SK-N-SH treated with all-trans-retinoic acid at 6 μM for 48 hours (cell line): ENCODE measurements at regions not wholly inside any gene's neighbourhood (a gene's known extent, or its start where the extent isn't known, plus 50 kb on each side); places are given as distances from the start of the nearest gene placed in this dataset.

ENCODE experiments used
- ATAC-seq: fragments of 200-7000 bp; cut with Tn5 transposase; 3 replicates; pipeline ENCODE4 v1.9.1; 2020; ENCODE audit warnings: mild to moderate bottlenecking, moderate library complexity
- ARNTL ChIP-seq: fragments of 450-650 bp; formaldehyde crosslinking; IDR thresholded peaks from 2 replicates; pipeline ENCODE4 v1.5.0; 2020; ENCODE audit warnings: low read depth, mild to moderate bottlenecking, moderate library complexity, borderline replicate concordance
- CSDC2 ChIP-seq: fragments of 250-450 bp; sonication (Bioruptor Pico); IDR thresholded peaks from 2 replicates; pipeline ENCODE4 v1.5.0; 2020; ENCODE audit warnings: mild to moderate bottlenecking, moderate library complexity
- ESRRG ChIP-seq: fragments of 250-450 bp; sonication (Bioruptor Pico); IDR thresholded peaks from 2 replicates; pipeline ENCODE4 v1.6.1; 2021; ENCODE audit warnings: mild to moderate bottlenecking
- ISL1 ChIP-seq: fragments of 250-450 bp; sonication (Bioruptor Pico); IDR thresholded peaks from 2 replicates; pipeline ENCODE4 v2.1.2; 2022; ENCODE audit warnings: mild to moderate bottlenecking, moderate library complexity
- PPARA ChIP-seq: fragments of 250-450 bp; sonication (Bioruptor Pico); IDR thresholded peaks from 2 replicates; pipeline ENCODE4 v1.5.0; 2020; ENCODE audit warnings: mild to moderate bottlenecking, borderline replicate concordance
- RARB ChIP-seq: fragments of 250-450 bp; sonication (Bioruptor Pico); IDR thresholded peaks from 2 replicates; pipeline ENCODE4 v1.8.0; 2021; ENCODE audit warnings: mild to moderate bottlenecking, moderate library complexity
- SNAI2 ChIP-seq: fragments of 250-450 bp; sonication (Bioruptor Pico); IDR thresholded peaks from 2 replicates; pipeline ENCODE4 v1.5.0; 2020; ENCODE audit warnings: mild to moderate bottlenecking, moderate library complexity
- TCF4 ChIP-seq: fragments of 250-450 bp; sonication (Bioruptor Pico); IDR thresholded peaks from 2 replicates; pipeline ENCODE4 v1.8.0; 2021; ENCODE audit warnings: mild to moderate bottlenecking, moderate library complexity, borderline replicate concordance
- ZC3H10 ChIP-seq: fragments of 250-450 bp; sonication (Bioruptor Pico); IDR thresholded peaks from 2 replicates; pipeline ENCODE4 v1.5.1; 2021; ENCODE audit warnings: mild to moderate bottlenecking, moderate library complexity
- ZFP3 ChIP-seq: fragments of 250-450 bp; sonication (Bioruptor Pico); IDR thresholded peaks from 2 replicates; pipeline ENCODE4 v1.5.0; 2020; ENCODE audit warnings: mild to moderate bottlenecking, moderate library complexity
- ZFP30 ChIP-seq: fragments of 450-650 bp; formaldehyde crosslinking; IDR thresholded peaks from 2 replicates; pipeline ENCODE4 v1.5.0; 2022; ENCODE audit warnings: mild to moderate bottlenecking, moderate library complexity
- ZNF565 ChIP-seq: fragments of 450-650 bp; formaldehyde crosslinking; conservative IDR thresholded peaks from 2 replicates; pipeline ENCODE4 v1.5.0; 2020; ENCODE audit warnings: low read depth, mild to moderate bottlenecking, moderate library complexity
- ZNF70 ChIP-seq: fragments of 450-650 bp; formaldehyde crosslinking; IDR thresholded peaks from 2 replicates; pipeline ENCODE4 v1.5.0; 2020; ENCODE audit warnings: mild to moderate bottlenecking, moderate library complexity
- TF ChIP-seq, protein P1 (sequence below): fragments of 250-450 bp; sonication (Bioruptor Pico); IDR thresholded peaks from 2 replicates; pipeline ENCODE4 v1.5.1; 2021; ENCODE audit warnings: mild to moderate bottlenecking, moderate library complexity
- TF ChIP-seq, protein P2 (sequence below): fragments of 250-450 bp; sonication (Bioruptor Pico); IDR thresholded peaks from 2 replicates; pipeline ENCODE4 v1.5.0; 2020; ENCODE audit warnings: mild to moderate bottlenecking, moderate library complexity
- TF ChIP-seq, protein P3 (sequence below): fragments of 250-450 bp; sonication (Bioruptor Pico); IDR thresholded peaks from 2 replicates; pipeline ENCODE4 v1.8.0; 2020; ENCODE audit warnings: mild to moderate bottlenecking, moderate library complexity, borderline replicate concordance
- TF ChIP-seq, protein P4 (sequence below): fragments of 250-450 bp; sonication (Bioruptor Pico); IDR thresholded peaks from 2 replicates; pipeline ENCODE4 v1.8.0; 2021; ENCODE audit warnings: low read depth, mild to moderate bottlenecking, moderate library complexity, borderline replicate concordance

DNA sequence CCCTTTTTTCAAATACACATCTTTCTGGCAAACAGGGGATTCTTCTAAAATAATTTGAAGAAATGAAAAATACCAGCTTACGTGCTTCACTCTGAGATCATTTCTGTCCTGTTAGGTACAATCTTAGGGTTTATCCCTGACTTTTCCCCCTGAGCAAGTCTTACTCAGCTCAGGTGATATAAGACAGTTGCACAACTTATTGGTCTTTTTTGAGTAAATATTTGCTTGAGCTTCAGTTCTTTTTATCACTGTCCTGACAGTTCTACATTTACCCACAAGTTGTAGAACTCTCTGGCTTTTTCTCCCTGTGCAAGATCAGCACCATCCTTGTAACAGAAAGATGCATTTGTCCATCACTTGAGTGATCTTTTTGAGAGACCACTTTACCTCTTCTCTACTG is 84.9 kb downstream of the MID1IP1 start:
- TF ChIP-seq ZNF70 (CRISPR knock-in tag) (no peak), ARNTL (CRISPR knock-in tag) (no peak), PPARA (no peak), ZFP30 (no peak), TCF4 (CRISPR knock-in tag) (no peak), RARB (CRISPR knock-in tag) (no peak), ISL1 (CRISPR knock-in tag) (no peak), ZC3H10 (CRISPR knock-in tag) (no peak)
- TF ChIP-seq, protein P1, sequence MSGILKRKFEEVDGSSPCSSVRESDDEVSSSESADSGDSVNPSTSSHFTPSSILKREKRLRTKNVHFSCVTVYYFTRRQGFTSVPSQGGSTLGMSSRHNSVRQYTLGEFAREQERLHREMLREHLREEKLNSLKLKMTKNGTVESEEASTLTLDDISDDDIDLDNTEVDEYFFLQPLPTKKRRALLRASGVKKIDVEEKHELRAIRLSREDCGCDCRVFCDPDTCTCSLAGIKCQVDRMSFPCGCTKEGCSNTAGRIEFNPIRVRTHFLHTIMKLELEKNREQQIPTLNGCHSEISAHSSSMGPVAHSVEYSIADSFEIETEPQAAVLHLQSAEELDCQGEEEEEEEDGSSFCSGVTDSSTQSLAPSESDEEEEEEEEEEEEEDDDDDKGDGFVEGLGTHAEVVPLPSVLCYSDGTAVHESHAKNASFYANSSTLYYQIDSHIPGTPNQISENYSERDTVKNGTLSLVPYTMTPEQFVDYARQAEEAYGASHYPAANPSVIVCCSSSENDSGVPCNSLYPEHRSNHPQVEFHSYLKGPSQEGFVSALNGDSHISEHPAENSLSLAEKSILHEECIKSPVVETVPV (CRISPR knock-in tag): no peak
- TF ChIP-seq, protein P2, sequence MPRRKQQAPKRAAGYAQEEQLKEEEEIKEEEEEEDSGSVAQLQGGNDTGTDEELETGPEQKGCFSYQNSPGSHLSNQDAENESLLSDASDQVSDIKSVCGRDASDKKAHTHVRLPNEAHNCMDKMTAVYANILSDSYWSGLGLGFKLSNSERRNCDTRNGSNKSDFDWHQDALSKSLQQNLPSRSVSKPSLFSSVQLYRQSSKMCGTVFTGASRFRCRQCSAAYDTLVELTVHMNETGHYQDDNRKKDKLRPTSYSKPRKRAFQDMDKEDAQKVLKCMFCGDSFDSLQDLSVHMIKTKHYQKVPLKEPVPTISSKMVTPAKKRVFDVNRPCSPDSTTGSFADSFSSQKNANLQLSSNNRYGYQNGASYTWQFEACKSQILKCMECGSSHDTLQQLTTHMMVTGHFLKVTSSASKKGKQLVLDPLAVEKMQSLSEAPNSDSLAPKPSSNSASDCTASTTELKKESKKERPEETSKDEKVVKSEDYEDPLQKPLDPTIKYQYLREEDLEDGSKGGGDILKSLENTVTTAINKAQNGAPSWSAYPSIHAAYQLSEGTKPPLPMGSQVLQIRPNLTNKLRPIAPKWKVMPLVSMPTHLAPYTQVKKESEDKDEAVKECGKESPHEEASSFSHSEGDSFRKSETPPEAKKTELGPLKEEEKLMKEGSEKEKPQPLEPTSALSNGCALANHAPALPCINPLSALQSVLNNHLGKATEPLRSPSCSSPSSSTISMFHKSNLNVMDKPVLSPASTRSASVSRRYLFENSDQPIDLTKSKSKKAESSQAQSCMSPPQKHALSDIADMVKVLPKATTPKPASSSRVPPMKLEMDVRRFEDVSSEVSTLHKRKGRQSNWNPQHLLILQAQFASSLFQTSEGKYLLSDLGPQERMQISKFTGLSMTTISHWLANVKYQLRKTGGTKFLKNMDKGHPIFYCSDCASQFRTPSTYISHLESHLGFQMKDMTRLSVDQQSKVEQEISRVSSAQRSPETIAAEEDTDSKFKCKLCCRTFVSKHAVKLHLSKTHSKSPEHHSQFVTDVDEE: no peak
- TF ChIP-seq, all 23 proteins: peak for 0
- ATAC-seq: no peak

DNA sequence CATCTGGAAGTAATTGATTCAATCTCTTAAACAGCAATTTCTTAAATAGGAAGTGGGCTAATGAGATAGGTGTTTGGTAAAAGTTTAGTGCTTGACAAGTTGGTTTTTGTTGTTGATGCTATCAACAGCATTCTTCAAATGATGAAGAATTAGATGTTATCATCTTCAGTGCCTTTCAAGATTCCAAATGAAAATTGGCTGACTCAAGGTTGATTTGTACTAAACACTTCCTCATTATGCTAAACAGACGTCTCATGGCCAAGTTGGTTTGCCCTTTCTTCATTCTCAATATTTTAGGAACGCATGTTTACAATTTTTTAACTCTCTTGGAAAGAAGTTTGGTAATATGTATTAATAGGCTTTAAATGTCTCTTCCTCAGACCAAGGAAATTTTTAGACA is 86.0 kb downstream of the MID1IP1 start:
- no peak for ATAC-seq
- TF ChIP-seq, protein P3, sequence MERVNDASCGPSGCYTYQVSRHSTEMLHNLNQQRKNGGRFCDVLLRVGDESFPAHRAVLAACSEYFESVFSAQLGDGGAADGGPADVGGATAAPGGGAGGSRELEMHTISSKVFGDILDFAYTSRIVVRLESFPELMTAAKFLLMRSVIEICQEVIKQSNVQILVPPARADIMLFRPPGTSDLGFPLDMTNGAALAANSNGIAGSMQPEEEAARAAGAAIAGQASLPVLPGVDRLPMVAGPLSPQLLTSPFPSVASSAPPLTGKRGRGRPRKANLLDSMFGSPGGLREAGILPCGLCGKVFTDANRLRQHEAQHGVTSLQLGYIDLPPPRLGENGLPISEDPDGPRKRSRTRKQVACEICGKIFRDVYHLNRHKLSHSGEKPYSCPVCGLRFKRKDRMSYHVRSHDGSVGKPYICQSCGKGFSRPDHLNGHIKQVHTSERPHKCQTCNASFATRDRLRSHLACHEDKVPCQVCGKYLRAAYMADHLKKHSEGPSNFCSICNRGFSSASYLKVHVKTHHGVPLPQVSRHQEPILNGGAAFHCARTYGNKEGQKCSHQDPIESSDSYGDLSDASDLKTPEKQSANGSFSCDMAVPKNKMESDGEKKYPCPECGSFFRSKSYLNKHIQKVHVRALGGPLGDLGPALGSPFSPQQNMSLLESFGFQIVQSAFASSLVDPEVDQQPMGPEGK: no peak
- TF ChIP-seq, protein P2: no peak

DNA sequence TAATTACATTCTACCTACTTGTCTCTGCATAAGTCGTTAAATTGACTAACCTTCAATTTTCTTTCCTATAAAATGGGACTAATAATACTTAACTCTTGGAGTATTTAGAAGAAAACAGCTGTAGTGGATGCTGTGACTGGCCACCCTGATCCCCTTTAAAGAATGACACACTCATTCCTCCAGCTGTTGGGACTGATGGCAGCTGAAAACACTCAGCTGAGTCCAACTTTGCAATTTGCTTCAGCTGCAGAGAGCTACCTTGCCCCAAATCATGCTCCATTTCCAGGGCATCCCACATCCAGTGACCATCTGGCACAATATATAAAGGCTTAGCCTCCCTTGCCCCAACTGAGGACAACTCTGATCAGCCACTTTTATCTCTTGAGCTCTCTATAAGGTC is 89.1 kb downstream of the MID1IP1 start:
- TF ChIP-seq SNAI2 (CRISPR knock-in tag) (no peak), ESRRG (CRISPR knock-in tag) (no peak), ZNF70 (CRISPR knock-in tag) (no peak), CSDC2 (no peak), ISL1 (CRISPR knock-in tag) (no peak), PPARA (no peak), ZFP3 (no peak), ZFP30 (no peak), ZNF565 (no peak)
- TF ChIP-seq, protein P3: no peak
- TF ChIP-seq, protein P4, sequence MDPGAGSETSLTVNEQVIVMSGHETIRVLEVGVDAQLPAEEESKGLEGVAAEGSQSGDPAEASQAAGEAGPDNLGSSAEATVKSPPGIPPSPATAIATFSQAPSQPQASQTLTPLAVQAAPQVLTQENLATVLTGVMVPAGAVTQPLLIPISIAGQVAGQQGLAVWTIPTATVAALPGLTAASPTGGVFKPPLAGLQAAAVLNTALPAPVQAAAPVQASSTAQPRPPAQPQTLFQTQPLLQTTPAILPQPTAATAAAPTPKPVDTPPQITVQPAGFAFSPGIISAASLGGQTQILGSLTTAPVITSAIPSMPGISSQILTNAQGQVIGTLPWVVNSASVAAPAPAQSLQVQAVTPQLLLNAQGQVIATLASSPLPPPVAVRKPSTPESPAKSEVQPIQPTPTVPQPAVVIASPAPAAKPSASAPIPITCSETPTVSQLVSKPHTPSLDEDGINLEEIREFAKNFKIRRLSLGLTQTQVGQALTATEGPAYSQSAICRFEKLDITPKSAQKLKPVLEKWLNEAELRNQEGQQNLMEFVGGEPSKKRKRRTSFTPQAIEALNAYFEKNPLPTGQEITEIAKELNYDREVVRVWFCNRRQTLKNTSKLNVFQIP (CRISPR knock-in tag): no peak
- TF ChIP-seq, protein P1 (CRISPR knock-in tag): no peak
- TF ChIP-seq, all 23 proteins: peak for 0
- no peak for ATAC-seq
